Loucy (cell line): ENCODE measurements at regions not wholly inside any gene's neighbourhood (a gene's known extent, or its start where the extent isn't known, plus 50 kb on each side); places are given as distances from the start of the nearest gene placed in this dataset.

ENCODE experiments used
- H2AFZ ChIP-seq: fragments of 200-600 bp; sonication (generic); 2 replicates; pipeline ENCODE4 v1.6.0; 2016; ENCODE audit warnings: antibody characterized with exemption, mild to moderate bottlenecking, low read length, moderate library complexity
- H3F3A ChIP-seq: fragments of 200-600 bp; 2 replicates; pipeline ENCODE4 v1.6.0; 2016; ENCODE audit warnings: antibody characterized with exemption, low read depth, mild to moderate bottlenecking
- H3K27me3 ChIP-seq: fragments of 200-600 bp; sonication (generic); 2 replicates; pipeline ENCODE4 v1.6.1; 2014; ENCODE audit warnings: low read length, mild to moderate bottlenecking; ENCODE audit not compliant: insufficient read depth, poor library complexity, severe bottlenecking
- H3K36me3 ChIP-seq: fragments of 200-600 bp; sonication (generic); 2 replicates; pipeline ENCODE4 v1.6.1; 2016; ENCODE audit warnings: low read length; ENCODE audit not compliant: insufficient read depth
- H3K4me1 ChIP-seq: fragments of 200-600 bp; sonication (generic); 2 replicates; pipeline ENCODE4 v1.5.1; 2014; ENCODE audit warnings: low read length, mild to moderate bottlenecking; ENCODE audit not compliant: insufficient read depth, poor library complexity, severe bottlenecking
- H3K4me2 ChIP-seq: fragments of 200-600 bp; sonication (generic); 2 replicates; pipeline ENCODE4 v1.6.0; 2014; ENCODE audit warnings: antibody characterized with exemption, low read length, low read depth, mild to moderate bottlenecking; ENCODE audit not compliant: poor library complexity, severe bottlenecking
- H3K4me3 ChIP-seq: fragments of 200-600 bp; sonication (generic); 2 replicates; pipeline ENCODE4 v1.5.1; 2014; ENCODE audit warnings: low read length, mild to moderate bottlenecking, mixed read lengths; ENCODE audit not compliant: poor library complexity, severe bottlenecking
- H3K79me2 ChIP-seq: fragments of 200-600 bp; sonication (generic); 2 replicates; pipeline ENCODE4 v1.6.1; 2014; ENCODE audit warnings: low read length; ENCODE audit not compliant: insufficient read depth
- H3K9ac ChIP-seq: fragments of 200-600 bp; sonication (generic); 2 replicates; pipeline ENCODE4 v1.6.0; 2014; ENCODE audit warnings: mild to moderate bottlenecking, low read depth, low read length, moderate library complexity; ENCODE audit not compliant: poor library complexity, severe bottlenecking
- H3K9me2 ChIP-seq: fragments of 200-600 bp; sonication (generic); replicated peaks from 2 replicates; pipeline ENCODE4 v1.6.1; 2016; ENCODE audit warnings: low read depth, low read length, mixed read lengths
- H3K9me3 ChIP-seq: fragments of 200-600 bp; sonication (generic); 2 replicates; pipeline ENCODE4 v1.6.1; 2014; ENCODE audit warnings: mild to moderate bottlenecking, antibody characterized with exemption, low read length, low read depth; ENCODE audit not compliant: insufficient read depth
- H4K20me1 ChIP-seq: fragments of 200-600 bp; sonication (generic); 2 replicates; pipeline ENCODE4 v1.6.0; 2014; ENCODE audit warnings: antibody characterized with exemption, low read length, mild to moderate bottlenecking; ENCODE audit not compliant: insufficient read depth, poor library complexity, severe bottlenecking
- EZH2phosphoT487 ChIP-seq: fragments of 200-600 bp; IDR thresholded peaks from 2 replicates; pipeline ENCODE4 v1.6.1; 2018; ENCODE audit warnings: antibody characterized with exemption, mild to moderate bottlenecking, moderate library complexity, borderline replicate concordance
- TF ChIP-seq, protein P1 (sequence below): fragments of 200-600 bp; sonication (generic); conservative IDR thresholded peaks from 2 replicates; pipeline ENCODE4 v1.5.1; 2014; ENCODE audit warnings: mild to moderate bottlenecking, antibody characterized with exemption, low read length

DNA sequence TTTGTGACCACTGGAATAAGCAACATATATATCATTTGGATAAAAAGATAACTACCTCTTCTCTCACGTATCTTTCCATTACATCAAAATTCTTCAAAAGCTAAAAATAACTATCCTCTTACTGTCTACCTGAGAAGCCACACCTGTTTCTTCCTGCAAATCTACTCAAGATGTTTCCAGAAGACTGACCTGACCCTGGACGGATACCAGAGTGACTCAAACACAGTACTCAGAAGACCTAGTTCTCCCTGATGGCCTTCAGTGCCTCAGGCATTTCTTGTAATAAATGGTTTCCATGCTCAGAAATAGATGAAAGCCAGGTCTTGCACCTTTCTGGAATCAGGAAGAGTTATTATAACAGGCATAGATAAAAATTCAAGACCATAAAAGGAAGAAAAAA is 245.9 kb upstream of the PIK3R1 start:
- H2AFZ ChIP-seq: 0 out of 2 replicates have a peak overlapping the region, but pooled peaks have one; percentile 13
- no peaks in the 10 kb centered on the region for H3F3A ChIP-seq
- no peaks in the 10 kb centered on the region for H3K79me2 ChIP-seq
- no peaks in the 10 kb centered on the region for H3K36me3 ChIP-seq
- TF ChIP-seq, protein P1, sequence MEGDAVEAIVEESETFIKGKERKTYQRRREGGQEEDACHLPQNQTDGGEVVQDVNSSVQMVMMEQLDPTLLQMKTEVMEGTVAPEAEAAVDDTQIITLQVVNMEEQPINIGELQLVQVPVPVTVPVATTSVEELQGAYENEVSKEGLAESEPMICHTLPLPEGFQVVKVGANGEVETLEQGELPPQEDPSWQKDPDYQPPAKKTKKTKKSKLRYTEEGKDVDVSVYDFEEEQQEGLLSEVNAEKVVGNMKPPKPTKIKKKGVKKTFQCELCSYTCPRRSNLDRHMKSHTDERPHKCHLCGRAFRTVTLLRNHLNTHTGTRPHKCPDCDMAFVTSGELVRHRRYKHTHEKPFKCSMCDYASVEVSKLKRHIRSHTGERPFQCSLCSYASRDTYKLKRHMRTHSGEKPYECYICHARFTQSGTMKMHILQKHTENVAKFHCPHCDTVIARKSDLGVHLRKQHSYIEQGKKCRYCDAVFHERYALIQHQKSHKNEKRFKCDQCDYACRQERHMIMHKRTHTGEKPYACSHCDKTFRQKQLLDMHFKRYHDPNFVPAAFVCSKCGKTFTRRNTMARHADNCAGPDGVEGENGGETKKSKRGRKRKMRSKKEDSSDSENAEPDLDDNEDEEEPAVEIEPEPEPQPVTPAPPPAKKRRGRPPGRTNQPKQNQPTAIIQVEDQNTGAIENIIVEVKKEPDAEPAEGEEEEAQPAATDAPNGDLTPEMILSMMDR: no peak
- TF ChIP-seq EZH2phosphoT487: no peak
- no peak overlapping the region for H3K4me3 ChIP-seq
- H3K27me3 ChIP-seq: no peaks in the 10 kb centered on the region
- H3K4me2 ChIP-seq: no peak overlapping the region
- H3K9me3 ChIP-seq: no peaks in the 10 kb centered on the region
- H3K9ac ChIP-seq: no peak overlapping the region
- H4K20me1 ChIP-seq: no peaks in the 10 kb centered on the region
- peaks cover 19% of the 10 kb centered on the region for H3K4me1 ChIP-seq
- no peaks in the 10 kb centered on the region for H3K9me2 ChIP-seq

DNA sequence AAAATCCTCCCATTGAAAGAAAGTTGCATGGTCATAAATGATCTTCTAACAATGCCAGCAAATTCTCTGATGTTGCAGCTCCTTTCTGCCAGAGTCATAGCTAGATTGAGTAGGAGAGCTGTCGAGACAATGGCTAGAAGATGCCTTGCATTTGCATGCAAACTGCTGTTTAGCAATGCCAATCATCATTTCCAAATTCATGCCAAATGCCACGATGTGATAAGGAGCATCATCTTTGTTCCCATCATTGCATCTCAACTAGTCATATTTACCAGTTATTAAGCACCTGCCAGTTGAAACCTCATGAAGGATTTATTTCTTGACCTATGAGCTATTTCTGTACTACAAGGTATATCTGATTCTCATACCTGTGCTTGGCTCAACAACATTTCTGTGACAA is 246.4 kb upstream of the PIK3R1 start:
- no peak overlapping the region for H3K4me3 ChIP-seq
- no peaks in the 10 kb centered on the region for H3K36me3 ChIP-seq
- TF ChIP-seq, protein P1: no peak
- no peak for TF ChIP-seq EZH2phosphoT487
- no peaks in the 10 kb centered on the region for H4K20me1 ChIP-seq
- H3K9me2 ChIP-seq: no peaks in the 10 kb centered on the region
- H3K4me2 ChIP-seq: no peak overlapping the region
- H3F3A ChIP-seq: no peaks in the 10 kb centered on the region
- no peaks in the 10 kb centered on the region for H3K9me3 ChIP-seq
- no peak overlapping the region for H2AFZ ChIP-seq
- no peaks in the 10 kb centered on the region for H3K27me3 ChIP-seq
- no peaks in the 10 kb centered on the region for H3K79me2 ChIP-seq
- peaks cover 24% of the 10 kb centered on the region for H3K4me1 ChIP-seq
- H3K9ac ChIP-seq: no peak overlapping the region

GRCh38 chr5:67966712-67967111 is 248.8 kb upstream of the PIK3R1 start:
- Histone ChIP-seq H3K4me2 (no peak overlapping the region), H3K4me3 (no peak overlapping the region), H3K4me1 (peaks cover 17% of the 10 kb centered on the region), H3K36me3 (no peaks in the 10 kb centered on the region), H3K79me2 (no peaks in the 10 kb centered on the region), H3K27me3 (no peaks in the 10 kb centered on the region), H3K9me3 (no peaks in the 10 kb centered on the region), H3K9me2 (no peaks in the 10 kb centered on the region), H3F3A (no peaks in the 10 kb centered on the region), H4K20me1 (no peaks in the 10 kb centered on the region), H2AFZ (no peak overlapping the region; the same call in 1 of the 2 replicates), H3K9ac (no peak overlapping the region)
- TF ChIP-seq, protein P1: no peak
- no peak for TF ChIP-seq EZH2phosphoT487
